GM18867 (cell line): ENCODE measurements at regions not wholly inside any gene's neighbourhood (a gene's known extent, or its start where the extent isn't known, plus 50 kb on each side); places are given as distances from the start of the nearest gene placed in this dataset.

Source experiments
- ATAC-seq: cut with Tn5 transposase; IDR thresholded peaks from one replicate; pipeline ENCODE4 v1.9.1; 2021; ENCODE audit warnings: mild to moderate bottlenecking, moderate library complexity; ENCODE audit not compliant: unreplicated experiment

- no peak for ATAC-seq
Observed at GRCh38 chr14:61139006-61139599, 142.0 kb downstream of the TMEM30B start.

- no peak for ATAC-seq
Observed at GRCh38 chr14:61132894-61133293, 148.2 kb downstream of the TMEM30B start.

- ATAC-seq: no peak
Observed at GRCh38 chr14:61132336-61132735, 148.8 kb downstream of the TMEM30B start.

DNA sequence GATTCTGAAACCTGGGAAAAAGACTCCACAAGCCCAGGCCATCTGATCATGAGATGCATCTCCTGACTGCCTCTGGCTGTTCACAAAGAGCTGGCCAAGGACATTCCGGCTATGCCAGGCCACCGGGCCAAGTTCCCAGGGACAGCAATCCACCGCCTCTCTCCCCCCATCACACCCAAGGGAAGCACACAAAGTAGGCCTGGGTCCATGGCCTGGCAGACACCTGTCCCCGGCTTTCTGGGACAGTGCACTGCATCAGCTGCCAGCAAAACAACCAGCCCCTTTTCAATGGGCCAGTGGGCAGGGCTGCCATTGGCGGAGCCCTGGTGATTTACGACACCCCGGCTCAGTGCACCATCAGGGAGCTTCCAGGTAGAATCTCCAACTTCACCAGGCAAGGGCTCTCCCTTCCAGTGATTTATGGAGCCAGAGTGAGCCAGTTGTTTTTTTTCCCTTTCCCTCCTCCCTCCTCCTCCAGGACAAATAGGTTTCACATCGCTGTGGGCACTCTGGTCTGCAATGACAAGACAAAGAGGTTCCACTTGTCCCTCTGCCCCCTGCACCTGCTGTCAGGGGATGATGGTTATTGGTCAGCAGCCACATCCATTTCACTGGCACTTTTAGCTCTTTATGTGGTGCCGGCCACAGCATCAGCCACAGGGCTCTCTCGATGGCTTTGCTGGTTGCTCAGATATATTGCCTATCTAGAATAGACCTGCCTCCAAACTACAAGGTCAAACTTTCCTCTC, 149.6 kb downstream of the SLC38A6 start:
- no peak for ATAC-seq

DNA sequence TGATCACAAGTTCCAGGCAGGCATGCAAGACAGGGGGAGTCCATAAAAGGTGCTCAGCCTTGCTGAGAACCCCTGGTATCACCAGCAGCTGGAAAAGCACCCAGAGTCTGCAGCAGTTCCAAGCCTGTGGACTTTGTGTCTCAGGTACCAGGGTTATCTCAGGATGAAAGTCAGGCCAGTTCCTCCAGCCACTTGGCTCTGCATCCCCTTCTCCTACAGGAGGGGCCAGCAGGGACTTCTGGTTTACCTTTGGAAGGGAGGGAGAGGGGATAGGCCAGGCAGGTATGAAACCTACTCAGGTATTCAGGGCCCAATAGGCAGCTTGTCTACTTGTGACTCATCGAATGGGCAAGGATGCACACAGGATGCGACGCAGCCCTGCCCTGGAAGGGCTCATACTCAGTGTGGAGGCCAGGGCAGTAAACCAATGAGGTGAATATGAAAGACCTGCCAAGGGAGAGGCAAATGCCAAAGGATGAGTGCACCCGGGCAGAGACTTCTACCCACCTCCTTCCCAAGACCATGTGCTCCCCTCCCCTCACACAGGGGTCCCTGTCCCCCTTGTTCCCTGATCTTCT, 148.2 kb downstream of the SLC38A6 start:
- ATAC-seq: no peak

GRCh38 chr14:61128382-61129167, 147.5 kb downstream of the SLC38A6 start:
- no peak for ATAC-seq

DNA sequence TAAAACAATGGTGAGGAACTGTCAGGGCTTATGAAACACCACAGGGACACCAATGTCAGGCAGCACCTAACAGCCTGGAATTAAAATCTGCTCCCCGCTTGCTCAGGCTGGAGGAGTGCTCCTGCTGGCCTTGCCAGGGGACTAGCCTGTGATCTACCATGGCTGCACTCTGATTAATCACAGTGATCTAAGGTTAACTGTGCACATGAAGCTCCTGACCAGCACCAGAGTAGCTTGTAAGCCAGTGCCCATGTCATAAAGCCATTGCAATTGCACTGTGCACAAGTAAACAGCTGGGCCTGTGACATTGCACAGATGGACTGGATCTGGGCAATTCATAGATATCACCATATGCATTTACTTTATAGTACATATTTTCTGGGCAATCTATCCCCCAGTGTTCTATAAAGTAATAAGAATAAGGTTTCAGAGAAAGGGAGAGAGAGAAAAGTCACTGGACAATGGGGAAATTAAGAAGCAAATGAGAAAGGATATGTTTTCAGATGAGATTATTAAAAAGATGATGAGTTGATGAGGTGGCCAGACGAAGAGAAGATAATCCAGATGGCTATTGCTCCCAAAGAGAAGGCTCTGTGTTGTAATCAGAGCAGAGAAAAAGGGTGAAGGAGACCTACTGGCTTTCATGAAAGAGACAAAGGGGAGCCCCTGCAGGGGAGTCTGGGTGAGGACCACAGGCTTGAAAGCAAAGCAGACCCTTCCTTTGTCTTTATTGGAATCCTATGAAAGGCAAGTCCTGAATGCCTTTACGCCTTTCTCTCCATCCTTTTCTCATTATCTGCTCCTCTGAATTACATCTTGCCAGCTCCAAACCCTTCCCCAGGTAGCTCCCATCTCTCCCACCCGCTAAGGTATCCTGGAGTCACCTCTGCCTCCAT, 145.8 kb downstream of the SLC38A6 start:
- no peak for ATAC-seq

DNA sequence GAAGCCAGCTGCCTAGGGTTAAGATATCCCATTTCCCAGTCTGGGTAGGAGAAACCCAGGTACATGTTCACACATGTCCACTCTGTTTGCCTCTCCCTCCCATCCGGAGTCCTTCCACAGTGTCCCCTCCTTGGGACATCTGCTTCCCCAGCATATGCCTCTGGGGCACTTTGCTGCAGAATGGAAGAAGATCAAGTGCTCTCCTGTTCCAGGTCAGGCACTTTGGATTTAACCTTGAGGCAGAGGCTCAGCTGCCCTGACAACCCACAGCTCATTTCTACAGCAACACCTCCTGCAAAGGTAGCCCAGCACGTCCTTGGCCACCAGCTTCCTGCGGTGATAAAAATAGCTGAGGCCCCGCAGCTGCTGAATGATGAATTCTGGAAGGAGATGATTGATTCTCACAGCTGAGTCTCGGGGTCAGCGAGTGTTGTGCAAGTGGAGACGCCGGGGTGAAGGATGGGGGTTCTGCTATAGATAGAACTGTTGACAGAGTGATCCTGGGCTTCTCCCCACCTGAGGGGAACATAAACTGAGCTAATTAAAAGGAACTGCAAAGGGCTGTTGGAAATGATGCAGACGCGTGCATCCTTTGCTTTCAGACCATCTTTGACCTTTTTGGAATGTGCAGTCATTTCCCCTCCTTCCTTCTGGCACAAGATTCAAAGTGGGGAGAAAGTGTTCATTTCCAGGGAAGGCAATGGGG, 145.0 kb downstream of the SLC38A6 start:
- ATAC-seq: no peak

DNA sequence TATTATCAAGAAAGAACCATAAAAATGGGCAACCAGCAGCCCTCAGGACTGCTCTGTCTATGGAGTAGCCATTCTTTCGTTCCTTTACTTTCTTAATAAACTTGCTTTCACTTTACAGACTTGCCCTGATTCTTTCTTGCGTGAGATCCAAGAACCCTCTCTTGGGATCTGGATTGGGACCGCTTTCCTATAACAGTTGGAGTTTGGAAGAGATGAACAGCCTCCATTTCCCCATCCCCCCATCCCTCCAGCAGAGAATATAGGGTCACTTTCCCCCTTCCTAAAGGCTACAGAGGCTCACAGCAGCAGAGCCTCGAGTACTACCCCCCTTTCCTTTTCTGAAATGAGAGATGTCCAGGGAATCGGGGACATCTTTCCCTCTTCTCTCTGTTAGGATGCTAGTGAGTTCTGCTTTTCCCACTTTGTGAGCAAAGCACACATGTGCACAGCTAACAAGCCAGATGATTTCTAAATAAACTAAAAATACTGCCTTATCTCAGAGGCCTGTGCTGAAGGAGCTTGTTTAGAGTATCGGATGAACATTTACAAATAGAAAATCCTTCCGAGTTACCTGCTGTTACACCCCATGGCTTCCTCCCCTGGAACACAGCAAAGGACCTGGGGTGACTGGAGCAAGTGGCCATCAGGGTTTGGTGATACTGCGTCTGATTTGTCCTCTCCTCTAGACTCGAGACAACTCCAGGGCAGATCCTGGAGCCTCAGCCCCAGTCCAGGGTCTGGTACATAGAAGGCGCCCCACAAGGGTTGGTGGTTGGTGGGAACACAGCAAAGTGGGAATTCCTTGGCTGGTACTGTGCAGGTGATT, 144.2 kb downstream of the SLC38A6 start:
- no peak for ATAC-seq

GRCh38 chr14:61122862-61123261, 141.8 kb downstream of the SLC38A6 start:
- no peak for ATAC-seq

- ATAC-seq: peak; percentile 38
Observed at GRCh38 chr14:61121355-61121787, 140.3 kb downstream of the SLC38A6 start.

- peak; percentile 87 for ATAC-seq
Observed at GRCh38 chr14:61120576-61120975, 139.5 kb downstream of the SLC38A6 start.

DNA sequence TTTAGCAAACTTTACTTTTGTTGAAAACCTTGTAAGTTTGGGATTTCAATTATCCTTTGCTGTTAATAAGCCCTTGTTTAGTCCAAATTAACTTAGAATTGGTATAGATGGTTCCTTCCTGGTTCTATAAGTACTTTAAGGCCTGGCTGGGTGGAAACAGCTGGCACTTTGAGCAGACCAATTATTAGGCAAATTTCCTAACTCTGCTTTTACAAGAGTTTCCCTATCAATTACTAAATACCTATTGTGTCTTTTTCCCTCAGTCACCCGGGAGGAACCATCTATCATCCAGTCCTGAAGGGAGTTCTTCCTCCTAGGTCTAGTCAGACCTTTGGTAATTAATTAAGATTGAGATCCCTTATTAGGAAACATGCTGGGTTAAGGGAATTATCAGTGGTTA, 138.0 kb downstream of the SLC38A6 start:
- no peak for ATAC-seq

- ATAC-seq: no peak
Observed at GRCh38 chr14:61116369-61116768, 135.3 kb downstream of the SLC38A6 start.

GRCh38 chr14:61113561-61114225, 132.6 kb downstream of the SLC38A6 start:
- no peak for ATAC-seq

DNA sequence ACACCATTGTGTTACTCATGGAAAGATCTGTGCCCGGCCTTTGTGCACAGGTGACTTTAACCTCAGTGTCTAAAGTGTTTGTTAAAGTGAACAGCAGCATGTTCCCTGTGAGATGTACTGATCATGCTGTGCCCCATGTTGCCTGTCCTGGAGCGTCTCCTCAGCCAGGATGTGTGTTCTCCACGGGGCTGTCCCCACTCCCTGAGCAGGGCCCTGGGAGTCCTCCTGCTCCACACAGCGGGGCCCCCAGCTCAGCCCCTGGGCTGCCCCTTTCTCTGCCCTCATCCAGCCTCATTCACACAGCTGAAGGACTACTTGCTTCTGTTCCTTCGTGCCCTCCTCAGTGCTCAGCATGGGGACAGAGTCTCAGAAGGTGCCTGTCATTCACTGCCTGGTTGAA, 131.5 kb downstream of the SLC38A6 start:
- no peak for ATAC-seq

DNA sequence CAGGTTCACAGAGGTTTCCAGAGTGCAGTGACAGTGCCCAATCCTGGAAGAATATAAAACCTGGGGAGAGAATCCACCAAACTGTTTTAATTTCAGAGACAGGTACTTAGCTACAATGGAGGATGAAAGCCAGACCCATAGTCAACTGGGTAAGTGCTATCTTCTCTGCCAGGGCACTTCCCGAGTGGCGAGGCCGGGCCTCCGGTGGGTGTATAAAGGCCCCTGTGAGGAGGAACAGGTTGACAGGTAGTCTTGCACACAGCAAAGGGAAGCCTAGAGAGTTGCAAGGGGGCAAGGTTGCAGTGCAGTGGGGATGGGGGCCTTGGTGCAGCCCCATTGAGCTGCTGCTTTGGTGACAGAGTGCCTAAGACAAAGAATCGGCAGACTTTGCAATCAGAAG, 130.7 kb downstream of the SLC38A6 start:
- ATAC-seq: no peak

- no peak for ATAC-seq
Observed at GRCh38 chr14:61111209-61111665, 130.2 kb downstream of the SLC38A6 start.
